Panc1 (cell line): ENCODE measurements at regions not wholly inside any gene's neighbourhood (a gene's known extent, or its start where the extent isn't known, plus 50 kb on each side); places are given as distances from the start of the nearest gene placed in this dataset.

Experiments used
- ATAC-seq: fragments of 200-7000 bp; cut with Tn5 transposase; 2 replicates; pipeline ENCODE4 v1.9.1; 2020; ENCODE audit warnings: mild to moderate bottlenecking, moderate library complexity
- BruUV-seq: library from RNA; stranded (reverse); fragments of 400-500 nt; replicated peaks from 2 replicates; lab custom pipeline; 2021; lab: Mats Ljungman, UMichigan
- CTCF ChIA-PET: fragments of 300-600 bp; sonication (Branson Sonifier 250); formaldehyde crosslinking; loops from one replicate; lab custom pipeline; 2022; ENCODE audit warnings: antibody characterized with exemption; lab: Charles Lee
- POLR2A ChIA-PET: fragments of 300-600 bp; sonication (Branson Sonifier 250); formaldehyde crosslinking; loops from one replicate; lab custom pipeline; 2022; ENCODE audit warnings: antibody characterized with exemption; lab: Charles Lee
- DNase-seq: peaks from one replicate; pipeline ENCODE4 v3.0.0-alpha.2; 2010; ENCODE audit warnings: low read depth, low spot score
- H3K27ac ChIP-seq: 2 replicates; pipeline ENCODE4 v1.5.1; 2011; ENCODE audit warnings: mild to moderate bottlenecking, low read length, inconsistent platforms
- H3K27me3 ChIP-seq: fragments of 200-500 bp; sonication (Bioruptor generic); 2 replicates; pipeline ENCODE4 v1.6.0; 2014; ENCODE audit warnings: low read length, inconsistent platforms; ENCODE audit not compliant: control insufficient read depth, insufficient read depth
- H3K36me3 ChIP-seq: fragments of 200-500 bp; sonication (Bioruptor generic); 2 replicates; pipeline ENCODE4 v1.5.1; 2014; ENCODE audit warnings: inconsistent platforms, mild to moderate bottlenecking, low read length, moderate library complexity; ENCODE audit not compliant: control insufficient read depth, insufficient read depth
- H3K4me1 ChIP-seq: 2 replicates; pipeline ENCODE4 v1.5.1; 2011; ENCODE audit warnings: inconsistent platforms, mild to moderate bottlenecking, low read length, moderate library complexity; ENCODE audit not compliant: control insufficient read depth, insufficient read depth
- H3K4me3 ChIP-seq, 2 experiments: 2 replicates each; pipeline ENCODE4 v1.5.1; 2011 to 2012; ENCODE audit warnings: low read depth in 2 of 2, low read length in 2 of 2, mild to moderate bottlenecking in 2 of 2, inconsistent platforms in 1 of 2, moderate library complexity in 1 of 2
- H3K9me3 ChIP-seq: fragments of 200-500 bp; sonication (Bioruptor generic); 2 replicates; pipeline ENCODE4 v1.5.1; 2014; ENCODE audit warnings: low read depth, mild to moderate bottlenecking, inconsistent platforms, low read length, moderate library complexity; ENCODE audit not compliant: control insufficient read depth, insufficient read depth
- POLR2AphosphoS5 ChIP-seq: IDR thresholded peaks from 2 replicates; pipeline ENCODE4 v1.6.1; 2012; ENCODE audit warnings: mild to moderate bottlenecking, low read depth, low read length, moderate library complexity
- SIN3A ChIP-seq: IDR thresholded peaks from 2 replicates; pipeline ENCODE4 v1.6.1; 2012; ENCODE audit warnings: low read depth, mild to moderate bottlenecking, low read length, moderate library complexity, borderline replicate concordance; ENCODE audit not compliant: insufficient read depth
- TCF7L2 ChIP-seq: IDR thresholded peaks from 2 replicates; pipeline ENCODE4 v1.6.1; 2011; ENCODE audit warnings: mild to moderate bottlenecking, low read depth, low read length, inconsistent platforms
- in situ Hi-C: cut with HindIII; loops from 2 replicates; pipeline ENCODE4 v1.10.0; 2016; ENCODE audit warnings: low sequenced_read_pairs, low pct_unique_long_range_greater_than_20kb
- intact Hi-C: fragments of 100-400 bp; cut with micrococcal nuclease; formaldehyde crosslinking; loops from one replicate; pipeline ENCODE4 v1.10.0; 2022; ENCODE audit not compliant: unreplicated experiment
- TF ChIP-seq, protein P1 (sequence below): fragments of 450-650 bp; IDR thresholded peaks from 2 replicates; pipeline ENCODE4 v1.5.1; 2017; ENCODE audit warnings: mild to moderate bottlenecking
- TF ChIP-seq, protein P2 (sequence below), 2 experiments: IDR thresholded peaks; 2 replicates each; pipeline ENCODE4 v1.6.1; 2011 to 2012; ENCODE audit warnings: low read depth in 2 of 2, control low read depth in 1 of 2, low read length in 1 of 2, mild to moderate bottlenecking in 1 of 2, moderate library complexity in 1 of 2; ENCODE audit not compliant: insufficient read depth in 1 of 2

DNA sequence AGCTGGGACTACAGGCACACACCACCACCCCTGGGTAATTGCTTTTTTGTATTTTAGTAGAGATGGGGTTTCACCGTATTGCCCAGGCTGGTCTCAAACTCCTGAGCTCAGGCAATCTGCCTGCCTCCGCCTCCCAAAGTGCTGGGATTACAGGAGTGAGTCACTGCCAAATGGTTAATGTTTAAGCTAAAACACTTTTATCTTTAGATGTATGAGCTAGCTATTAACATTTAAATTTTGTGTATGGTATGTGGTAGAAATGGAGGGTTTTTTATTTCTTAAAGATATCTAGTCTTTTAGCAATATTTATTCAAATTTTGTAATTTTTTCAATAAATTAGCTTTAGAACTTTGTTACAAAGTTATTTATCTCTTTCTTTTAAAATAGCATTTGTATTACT, 1659.8 kb upstream of the ADGRL3 start:
- Histone ChIP-seq H3K4me1 (no peaks in the 10 kb centered on the region), H3K36me3 (no peaks in the 10 kb centered on the region), H3K27me3 (no peaks in the 10 kb centered on the region), H3K27ac (no peak overlapping the region), H3K4me3 (no peak overlapping the region), H3K9me3 (no peaks in the 10 kb centered on the region)
- ATAC-seq (no peak), DNase-seq (no peak)
- CTCF ChIA-PET, result no interaction called here
- in situ Hi-C loops, result no loop called here
- TF ChIP-seq, protein P1, sequence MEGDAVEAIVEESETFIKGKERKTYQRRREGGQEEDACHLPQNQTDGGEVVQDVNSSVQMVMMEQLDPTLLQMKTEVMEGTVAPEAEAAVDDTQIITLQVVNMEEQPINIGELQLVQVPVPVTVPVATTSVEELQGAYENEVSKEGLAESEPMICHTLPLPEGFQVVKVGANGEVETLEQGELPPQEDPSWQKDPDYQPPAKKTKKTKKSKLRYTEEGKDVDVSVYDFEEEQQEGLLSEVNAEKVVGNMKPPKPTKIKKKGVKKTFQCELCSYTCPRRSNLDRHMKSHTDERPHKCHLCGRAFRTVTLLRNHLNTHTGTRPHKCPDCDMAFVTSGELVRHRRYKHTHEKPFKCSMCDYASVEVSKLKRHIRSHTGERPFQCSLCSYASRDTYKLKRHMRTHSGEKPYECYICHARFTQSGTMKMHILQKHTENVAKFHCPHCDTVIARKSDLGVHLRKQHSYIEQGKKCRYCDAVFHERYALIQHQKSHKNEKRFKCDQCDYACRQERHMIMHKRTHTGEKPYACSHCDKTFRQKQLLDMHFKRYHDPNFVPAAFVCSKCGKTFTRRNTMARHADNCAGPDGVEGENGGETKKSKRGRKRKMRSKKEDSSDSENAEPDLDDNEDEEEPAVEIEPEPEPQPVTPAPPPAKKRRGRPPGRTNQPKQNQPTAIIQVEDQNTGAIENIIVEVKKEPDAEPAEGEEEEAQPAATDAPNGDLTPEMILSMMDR, result no peak
- TF ChIP-seq TCF7L2 (no peak), POLR2AphosphoS5 (no peak), SIN3A (no peak)
- TF ChIP-seq, protein P2, sequence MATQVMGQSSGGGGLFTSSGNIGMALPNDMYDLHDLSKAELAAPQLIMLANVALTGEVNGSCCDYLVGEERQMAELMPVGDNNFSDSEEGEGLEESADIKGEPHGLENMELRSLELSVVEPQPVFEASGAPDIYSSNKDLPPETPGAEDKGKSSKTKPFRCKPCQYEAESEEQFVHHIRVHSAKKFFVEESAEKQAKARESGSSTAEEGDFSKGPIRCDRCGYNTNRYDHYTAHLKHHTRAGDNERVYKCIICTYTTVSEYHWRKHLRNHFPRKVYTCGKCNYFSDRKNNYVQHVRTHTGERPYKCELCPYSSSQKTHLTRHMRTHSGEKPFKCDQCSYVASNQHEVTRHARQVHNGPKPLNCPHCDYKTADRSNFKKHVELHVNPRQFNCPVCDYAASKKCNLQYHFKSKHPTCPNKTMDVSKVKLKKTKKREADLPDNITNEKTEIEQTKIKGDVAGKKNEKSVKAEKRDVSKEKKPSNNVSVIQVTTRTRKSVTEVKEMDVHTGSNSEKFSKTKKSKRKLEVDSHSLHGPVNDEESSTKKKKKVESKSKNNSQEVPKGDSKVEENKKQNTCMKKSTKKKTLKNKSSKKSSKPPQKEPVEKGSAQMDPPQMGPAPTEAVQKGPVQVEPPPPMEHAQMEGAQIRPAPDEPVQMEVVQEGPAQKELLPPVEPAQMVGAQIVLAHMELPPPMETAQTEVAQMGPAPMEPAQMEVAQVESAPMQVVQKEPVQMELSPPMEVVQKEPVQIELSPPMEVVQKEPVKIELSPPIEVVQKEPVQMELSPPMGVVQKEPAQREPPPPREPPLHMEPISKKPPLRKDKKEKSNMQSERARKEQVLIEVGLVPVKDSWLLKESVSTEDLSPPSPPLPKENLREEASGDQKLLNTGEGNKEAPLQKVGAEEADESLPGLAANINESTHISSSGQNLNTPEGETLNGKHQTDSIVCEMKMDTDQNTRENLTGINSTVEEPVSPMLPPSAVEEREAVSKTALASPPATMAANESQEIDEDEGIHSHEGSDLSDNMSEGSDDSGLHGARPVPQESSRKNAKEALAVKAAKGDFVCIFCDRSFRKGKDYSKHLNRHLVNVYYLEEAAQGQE (IDR thresholded peaks at IDR 0.05; ENCODE audit: insufficient read depth in 1 of 2, low read depth in 2 of 2, low read length in 1 of 2), result no peak
- intact Hi-C loops, result no loop called here
- POLR2A ChIA-PET, result no interaction called here
- no TSS peak for BruUV-seq

DNA sequence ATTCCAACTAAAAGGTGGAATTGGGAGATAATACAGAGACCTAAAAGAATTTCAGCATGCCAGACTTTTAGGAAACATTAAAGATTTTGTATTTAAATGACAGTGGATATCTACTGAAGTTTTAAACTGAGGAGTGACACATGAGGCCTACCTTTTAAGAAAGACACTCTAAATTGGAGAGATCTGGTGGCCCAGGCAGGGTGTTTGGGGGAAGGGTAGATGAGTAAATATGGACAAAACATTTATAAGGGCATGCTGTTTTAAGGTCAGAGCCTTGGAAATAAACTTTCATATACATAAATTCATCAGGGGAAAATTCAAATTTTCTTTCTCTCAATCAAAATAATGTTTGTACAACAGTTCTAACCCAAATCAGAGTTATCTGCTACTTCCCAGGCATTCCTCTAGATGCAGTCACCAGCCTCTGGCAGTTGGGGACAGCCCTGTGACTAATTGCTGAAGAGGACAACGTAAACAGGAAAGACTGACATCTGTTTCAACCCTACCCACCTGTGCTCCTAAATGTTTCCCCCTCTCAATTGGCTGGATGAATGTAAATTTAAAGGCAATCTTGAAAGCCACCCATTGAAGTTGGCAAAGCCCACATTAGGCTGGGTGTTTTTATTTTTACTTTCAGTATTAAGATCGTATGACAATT, 1646.9 kb upstream of the ADGRL3 start:
- CTCF ChIA-PET, result no interaction called here
- ATAC-seq, result peak; percentile 87
- in situ Hi-C loops (no loop called here), intact Hi-C loops (no loop called here)
- TF ChIP-seq, protein P1, result no peak
- no TSS peak for BruUV-seq
- no peaks in the 10 kb centered on the region for H3K9me3 ChIP-seq
- no peaks in the 10 kb centered on the region for H3K27me3 ChIP-seq
- peak overlapping the region; percentile 25; the same call in 1 of the 2 replicates for H3K27ac ChIP-seq
- POLR2A ChIA-PET, result no interaction called here
- DNase-seq, result peak; percentile 33
- no peaks in the 10 kb centered on the region for H3K4me1 ChIP-seq
- H3K4me3 ChIP-seq, result peak overlapping the region; percentile 21 to 45
- no peaks in the 10 kb centered on the region for H3K36me3 ChIP-seq
